GM23338 (cell line): ENCODE measurements at regions not wholly inside any gene's neighbourhood (a gene's known extent, or its start where the extent isn't known, plus 50 kb on each side); places are given as distances from the start of the nearest gene placed in this dataset.

Experiments used
- CREB1 ChIP-seq: fragments of 250-450 bp; sonication (Bioruptor Pico); IDR thresholded peaks from 2 replicates; pipeline ENCODE4 v1.5.0; 2020; ENCODE audit warnings: low read depth, mild to moderate bottlenecking, moderate library complexity
- EZH2 ChIP-seq: fragments of 200-600 bp; sonication (generic); IDR thresholded peaks from one replicate; pipeline ENCODE4 v1.8.0; 2017; ENCODE audit warnings: antibody characterized with exemption, mild to moderate bottlenecking, low read depth; ENCODE audit not compliant: unreplicated experiment
- EZH2phosphoT487 ChIP-seq: fragments of 200-600 bp; sonication (generic); IDR thresholded peaks from one replicate; pipeline ENCODE4 v1.8.1; 2018; ENCODE audit warnings: antibody characterized with exemption; ENCODE audit not compliant: unreplicated experiment
- JUNB ChIP-seq: IDR thresholded peaks from one replicate; pipeline ENCODE4 v1.6.1; 2016; ENCODE audit warnings: antibody characterized with exemption; ENCODE audit not compliant: unreplicated experiment
- NANOG ChIP-seq: IDR thresholded peaks from 2 replicates; pipeline ENCODE4 v1.6.1; 2016; ENCODE audit warnings: antibody characterized with exemption, borderline replicate concordance
- POLR2AphosphoS5 ChIP-seq: IDR thresholded peaks from 2 replicates; pipeline ENCODE4 v1.6.1; 2016; ENCODE audit warnings: antibody characterized with exemption, low read depth
- REST ChIP-seq: IDR thresholded peaks from one replicate; pipeline ENCODE4 v1.6.1; 2018; ENCODE audit warnings: antibody characterized with exemption; ENCODE audit not compliant: unreplicated experiment
- STAT1 ChIP-seq: IDR thresholded peaks from one replicate; pipeline ENCODE4 v1.6.1; 2016; ENCODE audit warnings: antibody characterized with exemption; ENCODE audit not compliant: unreplicated experiment
- ZNF114 ChIP-seq: fragments of 250-450 bp; sonication (Bioruptor Pico); IDR thresholded peaks from 2 replicates; pipeline ENCODE4 v1.5.0; 2020; ENCODE audit warnings: mild to moderate bottlenecking, moderate library complexity
- ZNF331 ChIP-seq: fragments of 250-450 bp; sonication (Bioruptor Pico); IDR thresholded peaks from 2 replicates; pipeline ENCODE4 v1.5.0; 2020; ENCODE audit warnings: low read depth, mild to moderate bottlenecking, moderate library complexity
- TF ChIP-seq, protein P1 (sequence below), 2 experiments: fragments of 200-600 bp in 1 of 2; sonication (generic) in 1 of 2; conservative IDR thresholded peaks; 2 replicates each; pipeline versions ENCODE4 v1.5.1 to v1.6.1; 2016 to 2017; ENCODE audit warnings: antibody characterized with exemption in 2 of 2, low read depth in 2 of 2, mild to moderate bottlenecking in 2 of 2, moderate library complexity in 1 of 2
- TF ChIP-seq, protein P2 (sequence below): fragments of 250-450 bp; sonication (Bioruptor Pico); IDR thresholded peaks from 2 replicates; pipeline ENCODE4 v1.5.0; 2020; ENCODE audit warnings: mild to moderate bottlenecking, moderate library complexity

DNA sequence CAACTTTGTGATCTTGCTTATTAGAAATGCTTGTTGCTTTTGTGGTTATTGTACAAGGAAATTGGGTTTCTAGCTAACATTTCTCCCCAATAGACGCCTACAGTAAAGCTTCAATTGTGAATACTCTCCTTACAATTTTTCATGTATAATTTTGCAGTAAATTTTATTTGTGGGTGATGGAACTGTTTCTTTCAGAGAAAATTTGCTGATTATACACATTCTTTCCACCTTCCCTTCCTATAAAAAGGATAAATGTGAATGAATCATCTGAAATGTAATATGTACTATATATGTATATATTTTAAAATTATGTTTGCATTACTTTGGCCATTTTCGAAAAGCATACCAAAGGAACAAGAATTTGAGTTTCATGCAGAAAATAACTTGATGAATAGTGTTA, 162.7 kb upstream of the CRBN start:
- TF ChIP-seq EZH2 (no peak), EZH2phosphoT487 (no peak), POLR2AphosphoS5 (no peak), REST (no peak), CREB1 (CRISPR knock-in tag) (no peak), NANOG (no peak), ZNF114 (CRISPR knock-in tag) (no peak), STAT1 (no peak), JUNB (no peak), ZNF331 (no peak)
- TF ChIP-seq, protein P1, sequence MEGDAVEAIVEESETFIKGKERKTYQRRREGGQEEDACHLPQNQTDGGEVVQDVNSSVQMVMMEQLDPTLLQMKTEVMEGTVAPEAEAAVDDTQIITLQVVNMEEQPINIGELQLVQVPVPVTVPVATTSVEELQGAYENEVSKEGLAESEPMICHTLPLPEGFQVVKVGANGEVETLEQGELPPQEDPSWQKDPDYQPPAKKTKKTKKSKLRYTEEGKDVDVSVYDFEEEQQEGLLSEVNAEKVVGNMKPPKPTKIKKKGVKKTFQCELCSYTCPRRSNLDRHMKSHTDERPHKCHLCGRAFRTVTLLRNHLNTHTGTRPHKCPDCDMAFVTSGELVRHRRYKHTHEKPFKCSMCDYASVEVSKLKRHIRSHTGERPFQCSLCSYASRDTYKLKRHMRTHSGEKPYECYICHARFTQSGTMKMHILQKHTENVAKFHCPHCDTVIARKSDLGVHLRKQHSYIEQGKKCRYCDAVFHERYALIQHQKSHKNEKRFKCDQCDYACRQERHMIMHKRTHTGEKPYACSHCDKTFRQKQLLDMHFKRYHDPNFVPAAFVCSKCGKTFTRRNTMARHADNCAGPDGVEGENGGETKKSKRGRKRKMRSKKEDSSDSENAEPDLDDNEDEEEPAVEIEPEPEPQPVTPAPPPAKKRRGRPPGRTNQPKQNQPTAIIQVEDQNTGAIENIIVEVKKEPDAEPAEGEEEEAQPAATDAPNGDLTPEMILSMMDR (conservative IDR thresholded peaks at IDR 0.05; ENCODE audit: low read depth in 2 of 2): no peak
- TF ChIP-seq, protein P2, sequence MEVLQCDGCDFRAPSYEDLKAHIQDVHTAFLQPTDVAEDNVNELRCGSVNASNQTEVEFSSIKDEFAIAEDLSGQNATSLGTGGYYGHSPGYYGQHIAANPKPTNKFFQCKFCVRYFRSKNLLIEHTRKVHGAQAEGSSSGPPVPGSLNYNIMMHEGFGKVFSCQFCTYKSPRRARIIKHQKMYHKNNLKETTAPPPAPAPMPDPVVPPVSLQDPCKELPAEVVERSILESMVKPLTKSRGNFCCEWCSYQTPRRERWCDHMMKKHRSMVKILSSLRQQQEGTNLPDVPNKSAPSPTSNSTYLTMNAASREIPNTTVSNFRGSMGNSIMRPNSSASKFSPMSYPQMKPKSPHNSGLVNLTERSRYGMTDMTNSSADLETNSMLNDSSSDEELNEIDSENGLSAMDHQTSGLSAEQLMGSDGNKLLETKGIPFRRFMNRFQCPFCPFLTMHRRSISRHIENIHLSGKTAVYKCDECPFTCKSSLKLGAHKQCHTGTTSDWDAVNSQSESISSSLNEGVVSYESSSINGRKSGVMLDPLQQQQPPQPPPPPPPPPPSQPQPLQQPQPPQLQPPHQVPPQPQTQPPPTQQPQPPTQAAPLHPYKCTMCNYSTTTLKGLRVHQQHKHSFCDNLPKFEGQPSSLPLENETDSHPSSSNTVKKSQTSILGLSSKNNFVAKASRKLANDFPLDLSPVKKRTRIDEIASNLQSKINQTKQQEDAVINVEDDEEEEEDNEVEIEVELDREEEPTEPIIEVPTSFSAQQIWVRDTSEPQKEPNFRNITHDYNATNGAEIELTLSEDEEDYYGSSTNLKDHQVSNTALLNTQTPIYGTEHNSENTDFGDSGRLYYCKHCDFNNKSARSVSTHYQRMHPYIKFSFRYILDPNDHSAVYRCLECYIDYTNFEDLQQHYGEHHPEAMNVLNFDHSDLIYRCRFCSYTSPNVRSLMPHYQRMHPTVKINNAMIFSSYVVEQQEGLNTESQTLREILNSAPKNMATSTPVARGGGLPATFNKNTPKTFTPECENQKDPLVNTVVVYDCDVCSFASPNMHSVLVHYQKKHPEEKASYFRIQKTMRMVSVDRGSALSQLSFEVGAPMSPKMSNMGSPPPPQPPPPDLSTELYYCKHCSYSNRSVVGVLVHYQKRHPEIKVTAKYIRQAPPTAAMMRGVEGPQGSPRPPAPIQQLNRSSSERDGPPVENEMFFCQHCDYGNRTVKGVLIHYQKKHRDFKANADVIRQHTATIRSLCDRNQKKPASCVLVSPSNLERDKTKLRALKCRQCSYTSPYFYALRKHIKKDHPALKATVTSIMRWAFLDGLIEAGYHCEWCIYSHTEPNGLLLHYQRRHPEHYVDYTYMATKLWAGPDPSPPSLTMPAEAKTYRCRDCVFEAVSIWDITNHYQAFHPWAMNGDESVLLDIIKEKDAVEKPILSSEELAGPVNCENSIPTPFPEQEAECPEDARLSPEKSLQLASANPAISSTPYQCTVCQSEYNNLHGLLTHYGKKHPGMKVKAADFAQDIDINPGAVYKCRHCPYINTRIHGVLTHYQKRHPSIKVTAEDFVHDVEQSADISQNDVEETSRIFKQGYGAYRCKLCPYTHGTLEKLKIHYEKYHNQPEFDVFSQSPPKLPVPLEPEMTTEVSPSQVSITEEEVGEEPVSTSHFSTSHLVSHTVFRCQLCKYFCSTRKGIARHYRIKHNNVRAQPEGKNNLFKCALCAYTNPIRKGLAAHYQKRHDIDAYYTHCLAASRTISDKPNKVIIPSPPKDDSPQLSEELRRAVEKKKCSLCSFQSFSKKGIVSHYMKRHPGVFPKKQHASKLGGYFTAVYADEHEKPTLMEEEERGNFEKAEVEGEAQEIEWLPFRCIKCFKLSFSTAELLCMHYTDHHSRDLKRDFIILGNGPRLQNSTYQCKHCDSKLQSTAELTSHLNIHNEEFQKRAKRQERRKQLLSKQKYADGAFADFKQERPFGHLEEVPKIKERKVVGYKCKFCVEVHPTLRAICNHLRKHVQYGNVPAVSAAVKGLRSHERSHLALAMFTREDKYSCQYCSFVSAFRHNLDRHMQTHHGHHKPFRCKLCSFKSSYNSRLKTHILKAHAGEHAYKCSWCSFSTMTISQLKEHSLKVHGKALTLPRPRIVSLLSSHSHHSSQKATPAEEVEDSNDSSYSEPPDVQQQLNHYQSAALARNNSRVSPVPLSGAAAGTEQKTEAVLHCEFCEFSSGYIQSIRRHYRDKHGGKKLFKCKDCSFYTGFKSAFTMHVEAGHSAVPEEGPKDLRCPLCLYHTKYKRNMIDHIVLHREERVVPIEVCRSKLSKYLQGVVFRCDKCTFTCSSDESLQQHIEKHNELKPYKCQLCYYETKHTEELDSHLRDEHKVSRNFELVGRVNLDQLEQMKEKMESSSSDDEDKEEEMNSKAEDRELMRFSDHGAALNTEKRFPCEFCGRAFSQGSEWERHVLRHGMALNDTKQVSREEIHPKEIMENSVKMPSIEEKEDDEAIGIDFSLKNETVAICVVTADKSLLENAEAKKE (CRISPR knock-in tag): no peak
